ENCODE measurements at regions not wholly inside any gene's neighbourhood (a gene's known extent, or its start where the extent isn't known, plus 50 kb on each side); places are given as distances from the start of the nearest gene placed in this dataset.

- Histone ChIP-seq H3T11ph (ENCODE audit: low read length) (no peak overlapping the region), H3K23me2 (ENCODE audit: insufficient read length, low read depth, low read length, poor library complexity, severe bottlenecking) (no peaks in the 10 kb centered on the region), H2AK5ac (ENCODE audit: insufficient read length, low read length) (no peak overlapping the region), H4K5ac (ENCODE audit: insufficient read length, low read depth, low read length) (no peak overlapping the region), H2BK5ac (ENCODE audit: insufficient read length, low read length) (no peak overlapping the region), H2BK12ac (ENCODE audit: insufficient read length, low read depth, low read length) (no peak overlapping the region), H3K9ac (ENCODE audit: extremely low read depth, insufficient read length, low read length) (no peak overlapping the region), H2BK15ac (ENCODE audit: low read depth, low read length) (no peak overlapping the region), H3K18ac (ENCODE audit: insufficient read length, low read depth, low read length) (no peak overlapping the region), H3K9me3 (ENCODE audit: control insufficient read depth, low read depth, low read length) (no peaks in the 10 kb centered on the region), H4K8ac (replicated peaks; ENCODE audit: insufficient read length, low read depth, low read length) (no peak overlapping the region), H3K4me1 (ENCODE audit: insufficient read depth, low read length) (no peaks in the 10 kb centered on the region), H3K4me2 (ENCODE audit: insufficient read depth, insufficient read length, low read length) (no peak overlapping the region), H2BK20ac (ENCODE audit: low read depth, low read length, poor library complexity, severe bottlenecking) (no peak overlapping the region), H4K91ac (ENCODE audit: insufficient read length, low read depth, low read length) (no peak overlapping the region), H3K4ac (ENCODE audit: low read depth, low read length) (no peak overlapping the region), H3K27ac (ENCODE audit: insufficient read length, low read depth, low read length) (no peak overlapping the region), H3K14ac (ENCODE audit: insufficient read depth, low read length) (no peak overlapping the region), H3K23ac (ENCODE audit: insufficient read length, low read depth, low read length) (no peak overlapping the region), H2BK120ac (ENCODE audit: low read depth, low read length, poor library complexity, severe bottlenecking) (no peak overlapping the region), H3K56ac (ENCODE audit: insufficient read length, low read depth, low read length) (no peak overlapping the region), H3K79me2 (ENCODE audit: insufficient read depth, low read length) (no peaks in the 10 kb centered on the region), H3K79me1 (ENCODE audit: insufficient read depth, low read depth, low read length, poor library complexity, severe bottlenecking) (no peaks in the 10 kb centered on the region), H3K27me3 (ENCODE audit: insufficient read depth, low read length) (no peaks in the 10 kb centered on the region), H4K20me1 (ENCODE audit: control insufficient read depth, insufficient read depth, insufficient read length) (no peaks in the 10 kb centered on the region), H2AFZ (ENCODE audit: low read length) (no peak overlapping the region)
- WGBS (ENCODE audit: extremely low coverage, insufficient read length, low lambda C conversion rate) = no CpG with 5 or more reads among the region's 3 CpGs
- H3K27me3 Mint-ChIP-seq (ENCODE audit: low read depth) = peaks cover 1% of the 10 kb centered on the region; the same call in 1 of the 2 replicates
- no peak for TF ChIP-seq CTCF (conservative IDR thresholded peaks at IDR 0.05)
- no peak overlapping the region for H3K4me3 Mint-ChIP-seq
- peaks cover 0 to 8% (median 7%) of the 10 kb centered on the region in 3 experiments; a peak in 4 of 7 replicates for H3K36me3 Mint-ChIP-seq (ENCODE audit: insufficient read depth in 1 of 3, low read depth in 3 of 3)
- peaks cover 4 to 9% of the 10 kb centered on the region in 2 experiments for H3K4me1 Mint-ChIP-seq
- no peak overlapping the region for H3K27ac Mint-ChIP-seq
- H3K9me3 Mint-ChIP-seq = peaks cover 0 to 4% of the 10 kb centered on the region in 2 experiments; a peak in 4 of 5 replicates
- DNase-seq = no peak
Observed at GRCh38 chr10:107969936-107970335, 805.4 kb upstream of the SORCS1 start.

Measured in H9 (cell line).